Panc1 (cell line): ENCODE measurements at regions not wholly inside any gene's neighbourhood (a gene's known extent, or its start where the extent isn't known, plus 50 kb on each side); places are given as distances from the start of the nearest gene placed in this dataset.
"Not testable (repeated sequence)": the region's sequence is repeated elsewhere in the genome, so short reads cannot be mapped to it uniquely, and the experiment has no call there.

Experiments
- ATAC-seq: fragments of 200-7000 bp; cut with Tn5 transposase; 2 replicates; pipeline ENCODE4 v1.9.1; 2020; ENCODE audit warnings: mild to moderate bottlenecking, moderate library complexity
- BruUV-seq: library from RNA; stranded (reverse); fragments of 400-500 nt; replicated peaks from 2 replicates; lab custom pipeline; 2021; lab: Mats Ljungman, UMichigan
- CTCF ChIA-PET: fragments of 300-600 bp; sonication (Branson Sonifier 250); formaldehyde crosslinking; loops from one replicate; lab custom pipeline; 2022; ENCODE audit warnings: antibody characterized with exemption; lab: Charles Lee
- POLR2A ChIA-PET: fragments of 300-600 bp; sonication (Branson Sonifier 250); formaldehyde crosslinking; loops from one replicate; lab custom pipeline; 2022; ENCODE audit warnings: antibody characterized with exemption; lab: Charles Lee
- DNase-seq: peaks from one replicate; pipeline ENCODE4 v3.0.0-alpha.2; 2010; ENCODE audit warnings: low read depth, low spot score
- H3K27ac ChIP-seq: 2 replicates; pipeline ENCODE4 v1.5.1; 2011; ENCODE audit warnings: mild to moderate bottlenecking, low read length, inconsistent platforms
- H3K27me3 ChIP-seq: fragments of 200-500 bp; sonication (Bioruptor generic); 2 replicates; pipeline ENCODE4 v1.6.0; 2014; ENCODE audit warnings: low read length, inconsistent platforms; ENCODE audit not compliant: control insufficient read depth, insufficient read depth
- H3K36me3 ChIP-seq: fragments of 200-500 bp; sonication (Bioruptor generic); 2 replicates; pipeline ENCODE4 v1.5.1; 2014; ENCODE audit warnings: inconsistent platforms, mild to moderate bottlenecking, low read length, moderate library complexity; ENCODE audit not compliant: control insufficient read depth, insufficient read depth
- H3K4me1 ChIP-seq: 2 replicates; pipeline ENCODE4 v1.5.1; 2011; ENCODE audit warnings: inconsistent platforms, mild to moderate bottlenecking, low read length, moderate library complexity; ENCODE audit not compliant: control insufficient read depth, insufficient read depth
- H3K4me3 ChIP-seq, 2 experiments: 2 replicates each; pipeline ENCODE4 v1.5.1; 2011 to 2012; ENCODE audit warnings: low read depth in 2 of 2, low read length in 2 of 2, mild to moderate bottlenecking in 2 of 2, inconsistent platforms in 1 of 2, moderate library complexity in 1 of 2
- H3K9me3 ChIP-seq: fragments of 200-500 bp; sonication (Bioruptor generic); 2 replicates; pipeline ENCODE4 v1.5.1; 2014; ENCODE audit warnings: low read depth, mild to moderate bottlenecking, inconsistent platforms, low read length, moderate library complexity; ENCODE audit not compliant: control insufficient read depth, insufficient read depth
- POLR2AphosphoS5 ChIP-seq: IDR thresholded peaks from 2 replicates; pipeline ENCODE4 v1.6.1; 2012; ENCODE audit warnings: mild to moderate bottlenecking, low read depth, low read length, moderate library complexity
- SIN3A ChIP-seq: IDR thresholded peaks from 2 replicates; pipeline ENCODE4 v1.6.1; 2012; ENCODE audit warnings: low read depth, mild to moderate bottlenecking, low read length, moderate library complexity, borderline replicate concordance; ENCODE audit not compliant: insufficient read depth
- TCF7L2 ChIP-seq: IDR thresholded peaks from 2 replicates; pipeline ENCODE4 v1.6.1; 2011; ENCODE audit warnings: mild to moderate bottlenecking, low read depth, low read length, inconsistent platforms
- in situ Hi-C: cut with HindIII; loops from 2 replicates; pipeline ENCODE4 v1.10.0; 2016; ENCODE audit warnings: low sequenced_read_pairs, low pct_unique_long_range_greater_than_20kb
- intact Hi-C: fragments of 100-400 bp; cut with micrococcal nuclease; formaldehyde crosslinking; loops from one replicate; pipeline ENCODE4 v1.10.0; 2022; ENCODE audit not compliant: unreplicated experiment
- TF ChIP-seq, protein P1 (sequence below), 2 experiments: IDR thresholded peaks; 2 replicates each; pipeline ENCODE4 v1.6.1; 2011 to 2012; ENCODE audit warnings: low read depth in 2 of 2, control low read depth in 1 of 2, low read length in 1 of 2, mild to moderate bottlenecking in 1 of 2, moderate library complexity in 1 of 2; ENCODE audit not compliant: insufficient read depth in 1 of 2
- TF ChIP-seq, protein P2 (sequence below): fragments of 450-650 bp; IDR thresholded peaks from 2 replicates; pipeline ENCODE4 v1.5.1; 2017; ENCODE audit warnings: mild to moderate bottlenecking

DNA sequence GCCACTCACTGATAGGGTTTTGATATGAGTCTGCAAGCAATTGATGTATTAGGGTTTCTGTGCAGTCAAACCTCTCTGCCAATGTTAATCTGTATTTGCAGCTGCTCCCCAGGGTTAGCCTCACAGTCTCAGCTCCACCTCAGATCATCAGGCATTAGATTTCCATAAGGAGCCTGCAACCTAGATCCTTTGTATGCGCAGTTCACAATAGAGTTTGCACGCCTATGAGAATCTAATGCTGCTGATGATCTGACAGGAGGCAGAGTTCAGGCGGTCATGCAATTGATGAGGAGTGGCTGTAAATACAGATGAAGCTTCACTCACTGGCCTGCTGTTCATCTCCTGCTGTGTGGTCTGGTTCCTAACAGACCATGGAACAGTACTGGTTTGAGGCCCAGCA lies 280.6 kb downstream of the PAPSS1 start:
- DNase-seq (no peak), ATAC-seq (no peak)
- Histone ChIP-seq H3K4me3 (no peak overlapping the region), H3K4me1 (no peaks in the 10 kb centered on the region), H3K27me3 (no peaks in the 10 kb centered on the region), H3K9me3 (no peaks in the 10 kb centered on the region), H3K36me3 (no peaks in the 10 kb centered on the region), H3K27ac (no peak overlapping the region)
- BruUV-seq, result no TSS peak
- TF ChIP-seq SIN3A (no peak), TCF7L2 (no peak), POLR2AphosphoS5 (no peak)
- TF ChIP-seq, protein P1, sequence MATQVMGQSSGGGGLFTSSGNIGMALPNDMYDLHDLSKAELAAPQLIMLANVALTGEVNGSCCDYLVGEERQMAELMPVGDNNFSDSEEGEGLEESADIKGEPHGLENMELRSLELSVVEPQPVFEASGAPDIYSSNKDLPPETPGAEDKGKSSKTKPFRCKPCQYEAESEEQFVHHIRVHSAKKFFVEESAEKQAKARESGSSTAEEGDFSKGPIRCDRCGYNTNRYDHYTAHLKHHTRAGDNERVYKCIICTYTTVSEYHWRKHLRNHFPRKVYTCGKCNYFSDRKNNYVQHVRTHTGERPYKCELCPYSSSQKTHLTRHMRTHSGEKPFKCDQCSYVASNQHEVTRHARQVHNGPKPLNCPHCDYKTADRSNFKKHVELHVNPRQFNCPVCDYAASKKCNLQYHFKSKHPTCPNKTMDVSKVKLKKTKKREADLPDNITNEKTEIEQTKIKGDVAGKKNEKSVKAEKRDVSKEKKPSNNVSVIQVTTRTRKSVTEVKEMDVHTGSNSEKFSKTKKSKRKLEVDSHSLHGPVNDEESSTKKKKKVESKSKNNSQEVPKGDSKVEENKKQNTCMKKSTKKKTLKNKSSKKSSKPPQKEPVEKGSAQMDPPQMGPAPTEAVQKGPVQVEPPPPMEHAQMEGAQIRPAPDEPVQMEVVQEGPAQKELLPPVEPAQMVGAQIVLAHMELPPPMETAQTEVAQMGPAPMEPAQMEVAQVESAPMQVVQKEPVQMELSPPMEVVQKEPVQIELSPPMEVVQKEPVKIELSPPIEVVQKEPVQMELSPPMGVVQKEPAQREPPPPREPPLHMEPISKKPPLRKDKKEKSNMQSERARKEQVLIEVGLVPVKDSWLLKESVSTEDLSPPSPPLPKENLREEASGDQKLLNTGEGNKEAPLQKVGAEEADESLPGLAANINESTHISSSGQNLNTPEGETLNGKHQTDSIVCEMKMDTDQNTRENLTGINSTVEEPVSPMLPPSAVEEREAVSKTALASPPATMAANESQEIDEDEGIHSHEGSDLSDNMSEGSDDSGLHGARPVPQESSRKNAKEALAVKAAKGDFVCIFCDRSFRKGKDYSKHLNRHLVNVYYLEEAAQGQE (IDR thresholded peaks at IDR 0.05; ENCODE audit: insufficient read depth in 1 of 2, low read depth in 2 of 2, low read length in 1 of 2), result no peak
- TF ChIP-seq, protein P2, sequence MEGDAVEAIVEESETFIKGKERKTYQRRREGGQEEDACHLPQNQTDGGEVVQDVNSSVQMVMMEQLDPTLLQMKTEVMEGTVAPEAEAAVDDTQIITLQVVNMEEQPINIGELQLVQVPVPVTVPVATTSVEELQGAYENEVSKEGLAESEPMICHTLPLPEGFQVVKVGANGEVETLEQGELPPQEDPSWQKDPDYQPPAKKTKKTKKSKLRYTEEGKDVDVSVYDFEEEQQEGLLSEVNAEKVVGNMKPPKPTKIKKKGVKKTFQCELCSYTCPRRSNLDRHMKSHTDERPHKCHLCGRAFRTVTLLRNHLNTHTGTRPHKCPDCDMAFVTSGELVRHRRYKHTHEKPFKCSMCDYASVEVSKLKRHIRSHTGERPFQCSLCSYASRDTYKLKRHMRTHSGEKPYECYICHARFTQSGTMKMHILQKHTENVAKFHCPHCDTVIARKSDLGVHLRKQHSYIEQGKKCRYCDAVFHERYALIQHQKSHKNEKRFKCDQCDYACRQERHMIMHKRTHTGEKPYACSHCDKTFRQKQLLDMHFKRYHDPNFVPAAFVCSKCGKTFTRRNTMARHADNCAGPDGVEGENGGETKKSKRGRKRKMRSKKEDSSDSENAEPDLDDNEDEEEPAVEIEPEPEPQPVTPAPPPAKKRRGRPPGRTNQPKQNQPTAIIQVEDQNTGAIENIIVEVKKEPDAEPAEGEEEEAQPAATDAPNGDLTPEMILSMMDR, result no peak
- in situ Hi-C loops, result no loop called here
- intact Hi-C loops, result no loop called here
- POLR2A ChIA-PET, result no interaction called here
- CTCF ChIA-PET, result no interaction called here

DNA sequence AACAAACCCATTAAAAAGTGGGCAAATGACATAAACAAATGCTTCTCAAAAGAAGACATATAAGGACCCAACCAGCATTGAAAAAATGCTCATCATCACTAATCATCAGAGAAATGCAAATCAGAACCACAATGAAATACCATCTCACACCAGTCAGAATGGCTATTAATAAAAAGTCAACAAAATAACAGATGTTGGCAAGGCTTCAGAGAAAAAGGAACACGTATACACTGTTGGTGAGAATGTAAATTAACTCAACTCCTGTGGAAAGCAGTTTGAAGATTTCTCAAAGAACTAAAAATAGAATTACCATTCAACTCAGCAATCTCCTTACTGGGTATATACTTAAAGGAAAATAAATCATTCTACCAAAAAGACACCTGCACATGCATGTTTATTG lies 283.6 kb downstream of the PAPSS1 start:
- H3K4me1 ChIP-seq, H3K36me3 ChIP-seq, CTCF ChIA-PET, H3K9me3 ChIP-seq, ATAC-seq, H3K27me3 ChIP-seq, in situ Hi-C loops, intact Hi-C loops, H3K4me3 ChIP-seq, DNase-seq, POLR2A ChIA-PET, H3K27ac ChIP-seq, BruUV-seq: not testable (repeated sequence)

DNA sequence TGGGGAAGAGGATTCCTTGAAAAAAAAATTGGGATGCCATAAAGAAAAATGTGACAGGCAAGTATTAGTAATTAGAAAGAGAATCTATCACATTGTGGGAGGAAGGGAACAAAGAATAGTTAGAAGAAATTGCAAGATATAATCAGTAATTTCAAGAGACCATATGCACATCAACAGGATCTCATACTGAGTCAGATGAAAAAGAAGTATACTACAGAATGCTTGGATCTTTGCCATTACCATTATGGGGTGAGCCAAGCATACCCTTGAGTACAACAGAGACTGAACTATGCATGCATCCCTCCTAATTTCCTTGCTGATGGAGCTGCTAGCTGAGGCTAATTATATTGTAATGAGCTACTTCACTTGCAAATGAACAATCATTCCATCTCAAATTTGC lies 287.6 kb downstream of the PAPSS1 start:
- intact Hi-C loops, result no loop called here
- in situ Hi-C loops, result no loop called here
- DNase-seq, result no peak
- Histone ChIP-seq H3K4me1 (no peaks in the 10 kb centered on the region), H3K27me3 (no peaks in the 10 kb centered on the region), H3K27ac (no peak overlapping the region), H3K36me3 (no peaks in the 10 kb centered on the region), H3K4me3 (no peak overlapping the region), H3K9me3 (no peaks in the 10 kb centered on the region)
- POLR2A ChIA-PET, result no interaction called here
- CTCF ChIA-PET, result no interaction called here
- no peak for ATAC-seq
- TF ChIP-seq TCF7L2 (no peak), SIN3A (no peak), POLR2AphosphoS5 (no peak)
- TF ChIP-seq, protein P2, result no peak
- TF ChIP-seq, protein P1 (IDR thresholded peaks at IDR 0.05; ENCODE audit: insufficient read depth in 1 of 2, low read depth in 2 of 2, low read length in 1 of 2), result no peak
- BruUV-seq, result no TSS peak
